Esophagus (tissue), 2 donors: ENCODE measurements at regions not wholly inside any gene's neighbourhood (a gene's known extent, or its start where the extent isn't known, plus 50 kb on each side); places are given as distances from the start of the nearest gene placed in this dataset.
"Not testable (repeated sequence)": the region's sequence is repeated elsewhere in the genome, so short reads cannot be mapped to it uniquely, and the experiment has no call there.

Experiments
- H3K27ac ChIP-seq, 2 donors: one replicate each; pipeline ENCODE4 v1.5.1; 2013; ENCODE audit warnings: low read depth in 2 of 2, mild to moderate bottlenecking in 2 of 2, inconsistent platforms in 1 of 2, low read length in 1 of 2, moderate library complexity in 1 of 2
- H3K27me3 ChIP-seq, 2 donors: one replicate each; pipeline ENCODE4 v1.6.1; 2013; ENCODE audit warnings: low read length in 2 of 2, control low read depth in 1 of 2, mild to moderate bottlenecking in 1 of 2; ENCODE audit not compliant: insufficient read depth in 2 of 2, control insufficient read depth in 1 of 2
- H3K36me3 ChIP-seq, 2 donors: one replicate each; pipeline ENCODE4 v1.6.1; 2013; ENCODE audit warnings: low read length in 1 of 2; ENCODE audit not compliant: control insufficient read depth in 2 of 2, insufficient read depth in 2 of 2
- H3K4me1 ChIP-seq, 2 donors: one replicate each; pipeline ENCODE4 v1.6.1; 2013; ENCODE audit warnings: low read length in 1 of 2; ENCODE audit not compliant: control insufficient read depth in 2 of 2, insufficient read depth in 2 of 2
- H3K4me3 ChIP-seq, 2 donors: one replicate each; pipeline ENCODE4 v1.5.1; 2013; ENCODE audit warnings: low read length in 2 of 2, mild to moderate bottlenecking in 2 of 2, low read depth in 1 of 2, moderate library complexity in 1 of 2
- H3K9me3 ChIP-seq, 2 donors: one replicate each; pipeline ENCODE4 v1.6.1; 2013; ENCODE audit warnings: mild to moderate bottlenecking in 2 of 2, low read depth in 1 of 2, low read length in 1 of 2, moderate library complexity in 1 of 2; ENCODE audit not compliant: control insufficient read depth in 2 of 2, insufficient read depth in 1 of 2
- WGBS, 2 donors: extraction: QIAGEN DNeasy Blood & Tissue Kit; methylation state at CpG; one replicate each; pipeline ENCODE4 v1.1.7; 2013; 5-methylcytosine and 5-hydroxymethylcytosine counted together
- donor health status: healthy with polysubstance abuse.
- donor health status: Bipolar disorder and iron deficiency.

- not testable (repeated sequence) for H3K27me3 ChIP-seq, H3K9me3 ChIP-seq, H3K4me3 ChIP-seq, H3K4me1 ChIP-seq, H3K36me3 ChIP-seq, H3K27ac ChIP-seq
- WGBS, 2 donors: 76 to 82% methylated on average over 2 of the region's 2 CpGs
These were observed 285.6 kb downstream of the SRGAP2C start for GRCh38 chr1:121470401-121470800.

GRCh38 chr1:121471523-121471922 is 286.7 kb downstream of the SRGAP2C start:
- WGBS, 2 donors: 20 to 21% methylated on average over 1 of the region's 1 CpG
- Histone ChIP-seq H3K27ac (no peak overlapping the region), H3K9me3 (no peaks in the 10 kb centered on the region), H3K36me3 (no peaks in the 10 kb centered on the region), H3K4me1 (no peaks in the 10 kb centered on the region), H3K27me3 (no peaks in the 10 kb centered on the region), H3K4me3 (no peak overlapping the region)

GRCh38 chr1:121472017-121472416 is 287.2 kb downstream of the SRGAP2C start:
- Histone ChIP-seq H3K36me3 (no peaks in the 10 kb centered on the region), H3K27me3 (no peaks in the 10 kb centered on the region), H3K27ac (no peak overlapping the region), H3K4me3 (no peak overlapping the region), H3K9me3 (no peaks in the 10 kb centered on the region), H3K4me1 (no peaks in the 10 kb centered on the region)
- WGBS, 2 donors: 76 to 86% methylated on average over 4 of the region's 4 CpGs

- Histone ChIP-seq H3K4me3 (no peak overlapping the region), H3K36me3 (no peaks in the 10 kb centered on the region), H3K9me3 (no peaks in the 10 kb centered on the region), H3K27me3 (no peaks in the 10 kb centered on the region), H3K27ac (no peak overlapping the region), H3K4me1 (no peaks in the 10 kb centered on the region)
These were observed 298.5 kb downstream of the SRGAP2C start for GRCh38 chr1:121483234-121483633.

GRCh38 chr1:121483961-121484424 is 299.2 kb downstream of the SRGAP2C start:
- Histone ChIP-seq H3K36me3 (no peaks in the 10 kb centered on the region), H3K27me3 (no peaks in the 10 kb centered on the region), H3K4me3 (no peak overlapping the region), H3K9me3 (no peaks in the 10 kb centered on the region), H3K27ac (no peak overlapping the region), H3K4me1 (no peaks in the 10 kb centered on the region)

GRCh38 chr1:121494796-121495195 is 310.0 kb downstream of the SRGAP2C start:
- not testable (repeated sequence) for H3K4me3 ChIP-seq, H3K4me1 ChIP-seq, H3K27ac ChIP-seq, H3K9me3 ChIP-seq, H3K27me3 ChIP-seq, H3K36me3 ChIP-seq

- not testable (repeated sequence) for H3K9me3 ChIP-seq, H3K4me1 ChIP-seq, H3K4me3 ChIP-seq, H3K27ac ChIP-seq, H3K36me3 ChIP-seq, H3K27me3 ChIP-seq
- WGBS, 2 donors: 60 to 70% methylated on average over 5 of the region's 5 CpGs
These were observed 326.7 kb downstream of the SRGAP2C start for GRCh38 chr1:121511455-121511854.

GRCh38 chr1:121511876-121512275 is 327.1 kb downstream of the SRGAP2C start:
- not testable (repeated sequence) for H3K27ac ChIP-seq, H3K9me3 ChIP-seq, H3K36me3 ChIP-seq, H3K27me3 ChIP-seq, H3K4me1 ChIP-seq, H3K4me3 ChIP-seq
- 74 to 81% methylated on average over 1 of the region's 1 CpG for whole genome bisulfite sequencing, 2 donors

GRCh38 chr1:121515235-121515634 is 330.5 kb downstream of the SRGAP2C start:
- Histone ChIP-seq H3K9me3 (no peaks in the 10 kb centered on the region), H3K27me3 (peaks cover 0 to 6% of the 10 kb centered on the region in 2 donors), H3K36me3 (no peaks in the 10 kb centered on the region), H3K4me1 (peaks cover 0 to 9% of the 10 kb centered on the region in 2 donors), H3K27ac (no peak overlapping the region), H3K4me3 (no peak overlapping the region)
- WGBS, 2 donors: 96 to 100% methylated on average over 2 of the region's 2 CpGs

GRCh38 chr1:121516234-121516967 is 331.6 kb downstream of the SRGAP2C start:
- 74 to 85% methylated on average over 8 of the region's 8 CpGs for WGBS, 2 donors
- Histone ChIP-seq H3K27ac (no peak overlapping the region), H3K4me1 (peaks cover 0 to 9% of the 10 kb centered on the region in 2 donors), H3K27me3 (peaks cover 0 to 6% of the 10 kb centered on the region in 2 donors), H3K9me3 (no peaks in the 10 kb centered on the region), H3K36me3 (no peaks in the 10 kb centered on the region), H3K4me3 (no peak overlapping the region)
